ENCODE measurements at regions not wholly inside any gene's neighbourhood (a gene's known extent, or its start where the extent isn't known, plus 50 kb on each side); places are given as distances from the start of the nearest gene placed in this dataset.

DNA sequence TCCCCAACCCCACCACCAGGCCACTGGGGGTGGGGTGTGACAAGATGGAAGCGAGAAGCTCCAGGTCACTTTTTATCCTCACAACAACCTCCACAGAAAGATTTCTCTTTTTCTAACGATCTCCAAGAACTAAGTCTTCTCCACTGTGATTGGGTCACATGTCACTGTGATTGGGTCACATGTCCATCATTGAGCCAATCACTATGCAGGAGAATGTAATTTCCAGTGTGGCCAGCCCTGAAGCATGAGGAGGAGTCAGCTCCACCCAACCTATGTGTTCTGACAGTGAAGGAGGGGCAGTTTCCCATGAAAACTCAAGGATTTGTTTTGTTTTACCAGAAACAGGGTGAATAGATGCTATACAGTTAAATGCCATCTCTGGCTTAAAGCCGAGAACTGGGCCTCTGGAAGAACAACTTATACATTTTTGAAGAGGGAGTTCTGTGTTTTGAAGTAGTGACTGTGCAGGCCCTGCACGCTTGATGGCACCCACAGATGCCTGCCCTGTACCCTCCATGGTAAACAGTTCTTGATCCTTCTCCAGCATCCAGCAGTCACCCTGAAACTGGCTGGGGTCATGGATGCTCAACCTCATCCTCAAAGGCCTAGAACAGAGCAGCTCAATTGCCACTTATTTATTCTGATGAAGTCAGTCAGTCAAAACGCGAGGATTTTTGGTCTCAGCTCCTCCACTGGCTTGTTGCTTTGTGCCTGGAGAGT is 180.4 kb upstream of the BMP4 start:
- no peak overlapping the region for H3K27ac ChIP-seq (ENCODE audit: control insufficient read depth, insufficient read depth, low read length)
- no peaks in the 10 kb centered on the region for H3K79me2 ChIP-seq (ENCODE audit: control insufficient read depth, insufficient read depth, low read length)
- dilution Hi-C loops (cut with MboI; ENCODE audit: extremely low pct_ligation_motif_present, low sequenced_read_pairs): no loop called here
- no peaks in the 10 kb centered on the region for H4K20me1 ChIP-seq (ENCODE audit: control insufficient read depth, extremely low read depth, insufficient read depth, low read length)
- DNase-seq (ENCODE audit: low read depth, low spot score) (no peak), FAIRE-seq (no peak)
- H3K4me3 ChIP-seq (ENCODE audit: control insufficient read depth in 2 of 3, extremely low read depth in 1 of 3, insufficient read depth in 2 of 3, low read depth in 1 of 3, low read length in 3 of 3): no peak overlapping the region
- H3K4me1 ChIP-seq (ENCODE audit: control insufficient read depth, extremely low read depth, insufficient read depth, low read length): peaks cover 4% of the 10 kb centered on the region
- H3K9ac ChIP-seq (ENCODE audit: control insufficient read depth, extremely low read depth, insufficient read depth, low read length): no peak overlapping the region
- no peaks in the 10 kb centered on the region for H3K36me3 ChIP-seq (ENCODE audit: control insufficient read depth in 2 of 2, extremely low read depth in 1 of 2, insufficient read depth in 2 of 2, low read length in 2 of 2)
- no peak overlapping the region for H2AFZ ChIP-seq (ENCODE audit: control insufficient read depth, low read length)
- no peak overlapping the region for H3K4me2 ChIP-seq (ENCODE audit: control insufficient read depth, extremely low read depth, insufficient read depth, low read depth, low read length)
- H3K9me3 ChIP-seq (ENCODE audit: control insufficient read depth, low read depth, low read length): no peaks in the 10 kb centered on the region
- TF ChIP-seq, protein P1, sequence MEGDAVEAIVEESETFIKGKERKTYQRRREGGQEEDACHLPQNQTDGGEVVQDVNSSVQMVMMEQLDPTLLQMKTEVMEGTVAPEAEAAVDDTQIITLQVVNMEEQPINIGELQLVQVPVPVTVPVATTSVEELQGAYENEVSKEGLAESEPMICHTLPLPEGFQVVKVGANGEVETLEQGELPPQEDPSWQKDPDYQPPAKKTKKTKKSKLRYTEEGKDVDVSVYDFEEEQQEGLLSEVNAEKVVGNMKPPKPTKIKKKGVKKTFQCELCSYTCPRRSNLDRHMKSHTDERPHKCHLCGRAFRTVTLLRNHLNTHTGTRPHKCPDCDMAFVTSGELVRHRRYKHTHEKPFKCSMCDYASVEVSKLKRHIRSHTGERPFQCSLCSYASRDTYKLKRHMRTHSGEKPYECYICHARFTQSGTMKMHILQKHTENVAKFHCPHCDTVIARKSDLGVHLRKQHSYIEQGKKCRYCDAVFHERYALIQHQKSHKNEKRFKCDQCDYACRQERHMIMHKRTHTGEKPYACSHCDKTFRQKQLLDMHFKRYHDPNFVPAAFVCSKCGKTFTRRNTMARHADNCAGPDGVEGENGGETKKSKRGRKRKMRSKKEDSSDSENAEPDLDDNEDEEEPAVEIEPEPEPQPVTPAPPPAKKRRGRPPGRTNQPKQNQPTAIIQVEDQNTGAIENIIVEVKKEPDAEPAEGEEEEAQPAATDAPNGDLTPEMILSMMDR (optimal IDR thresholded peaks at IDR 0.05 in 1 of 3, IDR thresholded peaks at IDR 0.05 in 1 of 3, conservative IDR thresholded peaks at IDR 0.05 in 1 of 3; ENCODE audit: extremely low read depth in 1 of 3, insufficient read depth in 2 of 3, low read length in 3 of 3): no peak
- TF ChIP-seq EZH2 (IDR thresholded peaks at IDR 0.05; ENCODE audit: low read length): no peak
- no peaks in the 10 kb centered on the region for H3K9me1 ChIP-seq (ENCODE audit: control insufficient read depth, extremely low read depth, insufficient read depth, low read length)
- H3K27me3 ChIP-seq (ENCODE audit: control insufficient read depth, extremely low read depth, insufficient read depth, low read length): no peaks in the 10 kb centered on the region

DNA sequence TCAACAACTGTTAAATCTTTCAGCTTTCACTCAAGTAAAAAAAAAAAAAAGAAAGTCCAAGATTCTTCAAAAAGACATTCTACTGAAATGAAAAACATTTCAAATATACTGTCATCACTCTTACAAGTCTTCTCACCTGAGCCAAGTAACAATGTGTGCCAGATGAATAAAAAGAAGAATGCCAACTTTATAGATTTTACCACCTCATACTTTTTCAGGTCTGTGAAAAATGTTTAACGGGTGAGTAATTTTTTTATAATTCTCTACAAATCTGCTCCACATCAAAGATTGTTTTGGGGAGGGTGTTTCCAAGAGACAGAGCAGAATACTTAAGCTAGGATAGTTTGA is 181.0 kb upstream of the BMP4 start:
- H3K4me3 ChIP-seq (ENCODE audit: control insufficient read depth in 2 of 3, extremely low read depth in 1 of 3, insufficient read depth in 2 of 3, low read depth in 1 of 3, low read length in 3 of 3): no peak overlapping the region
- no peak overlapping the region for H3K4me2 ChIP-seq (ENCODE audit: control insufficient read depth, extremely low read depth, insufficient read depth, low read depth, low read length)
- FAIRE-seq: no peak
- H2AFZ ChIP-seq (ENCODE audit: control insufficient read depth, low read length): no peak overlapping the region
- no peak overlapping the region for H3K9ac ChIP-seq (ENCODE audit: control insufficient read depth, extremely low read depth, insufficient read depth, low read length)
- dilution Hi-C loops (cut with MboI; ENCODE audit: extremely low pct_ligation_motif_present, low sequenced_read_pairs): no loop called here
- H3K27me3 ChIP-seq (ENCODE audit: control insufficient read depth, extremely low read depth, insufficient read depth, low read length): no peaks in the 10 kb centered on the region
- no peak for DNase-seq (ENCODE audit: low read depth, low spot score)
- H3K79me2 ChIP-seq (ENCODE audit: control insufficient read depth, insufficient read depth, low read length): no peaks in the 10 kb centered on the region
- no peaks in the 10 kb centered on the region for H4K20me1 ChIP-seq (ENCODE audit: control insufficient read depth, extremely low read depth, insufficient read depth, low read length)
- H3K27ac ChIP-seq (ENCODE audit: control insufficient read depth, insufficient read depth, low read length): no peak overlapping the region
- peaks cover 4% of the 10 kb centered on the region for H3K4me1 ChIP-seq (ENCODE audit: control insufficient read depth, extremely low read depth, insufficient read depth, low read length)
- H3K9me1 ChIP-seq (ENCODE audit: control insufficient read depth, extremely low read depth, insufficient read depth, low read length): no peaks in the 10 kb centered on the region
- no peak for TF ChIP-seq EZH2 (IDR thresholded peaks at IDR 0.05; ENCODE audit: low read length)
- TF ChIP-seq, protein P1 (optimal IDR thresholded peaks at IDR 0.05 in 1 of 3, IDR thresholded peaks at IDR 0.05 in 1 of 3, conservative IDR thresholded peaks at IDR 0.05 in 1 of 3; ENCODE audit: extremely low read depth in 1 of 3, insufficient read depth in 2 of 3, low read length in 3 of 3): no peak
- H3K36me3 ChIP-seq (ENCODE audit: control insufficient read depth in 2 of 2, extremely low read depth in 1 of 2, insufficient read depth in 2 of 2, low read length in 2 of 2): no peaks in the 10 kb centered on the region
- no peaks in the 10 kb centered on the region for H3K9me3 ChIP-seq (ENCODE audit: control insufficient read depth, low read depth, low read length)
